ENCODE measurements at regions not wholly inside any gene's neighbourhood (a gene's known extent, or its start where the extent isn't known, plus 50 kb on each side); places are given as distances from the start of the nearest gene placed in this dataset.

GRCh38 chr10:106370751-106371150 lies 793.8 kb downstream of the SORCS1 start:
- Mint-ChIP-seq H3K9me3 (peaks cover 9% of the 10 kb centered on the region), H3K4me3 (no peak overlapping the region), H3K27ac (no peak overlapping the region), H3K36me3 (ENCODE audit: low read depth) (no peaks in the 10 kb centered on the region), H3K4me1 (ENCODE audit: low read depth) (no peaks in the 10 kb centered on the region), H3K27me3 (no peaks in the 10 kb centered on the region)
- Histone ChIP-seq H3K36me3 (ENCODE audit: insufficient read depth, low read length) (no peaks in the 10 kb centered on the region), H3K27ac (ENCODE audit: low read depth in 1 of 2, low read length in 2 of 2) (no peak overlapping the region), H3K27me3 (ENCODE audit: control insufficient read depth in 1 of 2, insufficient read depth in 2 of 2, low read length in 2 of 2) (no peaks in the 10 kb centered on the region), H3K9me3 (ENCODE audit: control insufficient read depth in 1 of 2, insufficient read depth in 1 of 2, low read length in 2 of 2) (peaks cover 0 to 5% of the 10 kb centered on the region in 2 experiments), H3K4me3 (ENCODE audit: low read length) (no peak overlapping the region), H3K4me1 (ENCODE audit: insufficient read depth, low read length) (no peaks in the 10 kb centered on the region)
- intact Hi-C loops (cut with DNase I, micrococcal nuclease) = no loop called here
- ATAC-seq (ENCODE audit: poor library complexity) = no peak
- TF ChIP-seq CTCF (IDR thresholded peaks at IDR 0.05) = no peak
- no peak for DNase-seq
- POLR2A ChIA-PET = no interaction called here
- CTCF ChIA-PET = no interaction called here

GRCh38 chr10:106360870-106361269 lies 803.6 kb downstream of the SORCS1 start:
- H3K27ac Mint-ChIP-seq = no peak overlapping the region
- H3K27me3 ChIP-seq (ENCODE audit: control insufficient read depth in 1 of 2, insufficient read depth in 2 of 2, low read length in 2 of 2) = no peaks in the 10 kb centered on the region
- ChIA-PET CTCF (no interaction called here), POLR2A (no interaction called here)
- no peaks in the 10 kb centered on the region for H3K36me3 Mint-ChIP-seq (ENCODE audit: low read depth)
- no peak overlapping the region for H3K4me3 ChIP-seq (ENCODE audit: low read length)
- H3K27ac ChIP-seq (ENCODE audit: low read depth in 1 of 2, low read length in 2 of 2) = no peak overlapping the region
- H3K4me3 Mint-ChIP-seq = no peak overlapping the region
- intact Hi-C loops (cut with DNase I, micrococcal nuclease) = no loop called here
- H3K9me3 ChIP-seq (ENCODE audit: control insufficient read depth in 1 of 2, insufficient read depth in 1 of 2, low read length in 2 of 2) = peaks cover 0 to 5% of the 10 kb centered on the region in 2 experiments
- H3K27me3 Mint-ChIP-seq = no peaks in the 10 kb centered on the region
- no peaks in the 10 kb centered on the region for H3K4me1 Mint-ChIP-seq (ENCODE audit: low read depth)
- ATAC-seq (ENCODE audit: poor library complexity) = no peak
- TF ChIP-seq CTCF (IDR thresholded peaks at IDR 0.05) = no peak
- no peak for DNase-seq
- H3K9me3 Mint-ChIP-seq = peaks cover 4% of the 10 kb centered on the region
- no peaks in the 10 kb centered on the region for H3K36me3 ChIP-seq (ENCODE audit: insufficient read depth, low read length)
- no peaks in the 10 kb centered on the region for H3K4me1 ChIP-seq (ENCODE audit: insufficient read depth, low read length)

- H3K27me3 Mint-ChIP-seq = no peaks in the 10 kb centered on the region
- Histone ChIP-seq H3K4me1 (ENCODE audit: insufficient read depth, low read length) (no peaks in the 10 kb centered on the region), H3K4me3 (ENCODE audit: low read length) (no peak overlapping the region), H3K27ac (ENCODE audit: low read depth in 1 of 2, low read length in 2 of 2) (no peak overlapping the region), H3K9me3 (ENCODE audit: control insufficient read depth in 1 of 2, insufficient read depth in 1 of 2, low read length in 2 of 2) (peaks cover 0 to 4% of the 10 kb centered on the region in 2 experiments), H3K36me3 (ENCODE audit: insufficient read depth, low read length) (no peaks in the 10 kb centered on the region), H3K27me3 (ENCODE audit: control insufficient read depth in 1 of 2, insufficient read depth in 2 of 2, low read length in 2 of 2) (no peaks in the 10 kb centered on the region)
- H3K4me1 Mint-ChIP-seq (ENCODE audit: low read depth) = no peaks in the 10 kb centered on the region
- H3K9me3 Mint-ChIP-seq = peaks cover 5% of the 10 kb centered on the region
- POLR2A ChIA-PET = no interaction called here
- ATAC-seq (ENCODE audit: poor library complexity) (no peak), DNase-seq (no peak)
- no peak overlapping the region for H3K4me3 Mint-ChIP-seq
- H3K27ac Mint-ChIP-seq = no peak overlapping the region
- no peak for TF ChIP-seq CTCF (IDR thresholded peaks at IDR 0.05)
- CTCF ChIA-PET = no interaction called here
- intact Hi-C loops (cut with DNase I, micrococcal nuclease) = no loop called here
- H3K36me3 Mint-ChIP-seq (ENCODE audit: low read depth) = no peaks in the 10 kb centered on the region
Measured at GRCh38 chr10:106355450-106355849, 809.1 kb downstream of the SORCS1 start.
